ENCODE measurements at regions not wholly inside any gene's neighbourhood (a gene's known extent, or its start where the extent isn't known, plus 50 kb on each side); places are given as distances from the start of the nearest gene placed in this dataset.

- Histone ChIP-seq H3K27me3 (peaks cover 0 to 98% (median 93%) of the 10 kb centered on the region in 7 donors), H3K4me3 (no peak overlapping the region), H3K9me3 (no peaks in the 10 kb centered on the region), H3K4me1 (peaks cover 0 to 15% (median 12%) of the 10 kb centered on the region in 9 donors), H3K36me3 (no peaks in the 10 kb centered on the region), H3K27ac (no peak overlapping the region)
- ATAC-seq (no peak), DNase-seq (no peak)
- 79 to 83% methylated on average over 7 of the region's 7 CpGs for WGBS, 2 donors
- intact Hi-C loops (cut with DNase I): no loop called here
- no peak for TF ChIP-seq CTCF (IDR thresholded peaks at IDR 0.05)
These were observed 256.3 kb upstream of the SDK2 start for GRCh38 chr17:73900516-73900915.

- H3K27ac ChIP-seq: no peak overlapping the region
- peaks cover 0 to 15% (median 12%) of the 10 kb centered on the region in 9 donors for H3K4me1 ChIP-seq
- no peaks in the 10 kb centered on the region for H3K36me3 ChIP-seq
- ATAC-seq (no peak), DNase-seq (no peak)
- WGBS, 2 donors: 83% methylated on average over 2 of the region's 2 CpGs
- H3K4me3 ChIP-seq: peak overlapping the region in 5 of 10 donors; percentile 40 to 49 (median 44)
- peaks cover 0 to 99% (median 95%) of the 10 kb centered on the region in 7 donors for H3K27me3 ChIP-seq
- no peaks in the 10 kb centered on the region for H3K9me3 ChIP-seq
- TF ChIP-seq CTCF (IDR thresholded peaks at IDR 0.05): no peak
- intact Hi-C loops (cut with DNase I): no loop called here
These were observed 257.0 kb upstream of the SDK2 start for GRCh38 chr17:73901249-73901648.

- Histone ChIP-seq H3K4me1 (peaks cover 0 to 15% (median 12%) of the 10 kb centered on the region in 9 donors), H3K4me3 (peak overlapping the region in 8 of 10 donors; percentile 25 to 49 (median 44)), H3K36me3 (no peaks in the 10 kb centered on the region), H3K27ac (no peak overlapping the region), H3K9me3 (no peaks in the 10 kb centered on the region), H3K27me3 (peaks cover 0 to 99% (median 95%) of the 10 kb centered on the region in 7 donors)
- peak in 2 of 9 donors; percentile 13 to 22 for TF ChIP-seq CTCF (IDR thresholded peaks at IDR 0.05)
- ATAC-seq: peak; percentile 47 to 81 (median 72)
- WGBS, 2 donors: 4 to 6% methylated on average over 49 of the region's 49 CpGs
- DNase-seq: peak; percentile 27 to 41
- intact Hi-C loops (cut with DNase I): no loop called here
These were observed 257.6 kb upstream of the SDK2 start for GRCh38 chr17:73901661-73902415.

DNA sequence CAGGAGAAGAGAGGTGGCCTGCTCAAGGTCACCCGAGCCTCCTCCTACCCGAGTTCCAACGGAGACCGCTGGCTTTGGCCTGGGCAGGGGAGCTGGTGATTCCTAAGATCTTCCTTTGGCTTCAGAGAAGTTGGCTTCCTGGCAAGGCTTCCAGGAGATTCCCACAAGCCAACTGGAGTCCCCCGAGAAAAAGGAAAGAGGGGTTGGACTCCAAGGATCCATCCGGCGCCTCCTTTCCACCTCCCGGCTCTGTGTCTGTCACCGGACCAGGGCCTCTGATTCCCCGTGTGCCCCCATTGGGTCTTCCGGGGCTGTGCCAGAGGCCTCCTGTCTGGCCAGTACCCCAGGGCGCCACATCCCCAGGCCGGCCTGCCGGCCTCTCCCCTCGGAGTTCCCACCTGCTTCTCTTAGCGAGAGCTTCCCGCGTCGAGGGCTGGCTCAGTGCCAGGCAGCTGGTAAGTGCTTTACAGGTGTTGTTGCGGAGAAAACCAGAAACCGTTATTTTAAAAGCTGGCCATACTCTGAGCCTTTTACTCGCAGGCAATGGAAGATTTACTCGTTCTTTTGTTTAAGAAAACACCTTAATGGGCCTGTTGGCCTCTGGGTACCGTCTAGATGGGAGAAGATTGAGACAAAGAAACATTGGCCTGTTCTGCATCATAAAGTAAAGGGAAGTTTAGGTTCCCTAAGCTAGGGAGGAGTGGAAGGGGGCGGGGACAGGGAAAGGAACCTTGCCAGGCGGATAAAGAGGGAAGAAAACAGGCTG is 258.4 kb upstream of the SDK2 start:
- H3K4me1 ChIP-seq: peaks cover 0 to 15% (median 12%) of the 10 kb centered on the region in 9 donors

More for the DNA sequence above, 258.4 kb upstream of the SDK2 start:
- peak overlapping the region in 8 of 10 donors; percentile 25 to 49 (median 44) for H3K4me3 ChIP-seq
- WGBS, 2 donors: 43 to 55% methylated on average over 26 of the region's 26 CpGs
- ATAC-seq (no peak), DNase-seq (peak in 1 of 2 donors; percentile 21)
- no peaks in the 10 kb centered on the region for H3K9me3 ChIP-seq
- H3K27ac ChIP-seq: no peak overlapping the region
- intact Hi-C loops (cut with DNase I): no loop called here
- H3K36me3 ChIP-seq: no peaks in the 10 kb centered on the region
- peaks cover 0 to 98% (median 95%) of the 10 kb centered on the region in 7 donors for H3K27me3 ChIP-seq
- TF ChIP-seq CTCF (IDR thresholded peaks at IDR 0.05): no peak
